GM12875 (cell line): ENCODE measurements at regions not wholly inside any gene's neighbourhood (a gene's known extent, or its start where the extent isn't known, plus 50 kb on each side); places are given as distances from the start of the nearest gene placed in this dataset.

Source experiments
- H3K4me3 ChIP-seq: one replicate; pipeline ENCODE4 v1.5.1; 2011; ENCODE audit warnings: low read depth, low read length, control low read depth
- TF ChIP-seq, protein P1 (sequence below): IDR thresholded peaks from 2 replicates; pipeline ENCODE4 v1.5.1; 2011; ENCODE audit warnings: low read depth, mild to moderate bottlenecking, control low read depth, inconsistent platforms, low read length, moderate library complexity, borderline replicate concordance; ENCODE audit not compliant: insufficient read depth

DNA sequence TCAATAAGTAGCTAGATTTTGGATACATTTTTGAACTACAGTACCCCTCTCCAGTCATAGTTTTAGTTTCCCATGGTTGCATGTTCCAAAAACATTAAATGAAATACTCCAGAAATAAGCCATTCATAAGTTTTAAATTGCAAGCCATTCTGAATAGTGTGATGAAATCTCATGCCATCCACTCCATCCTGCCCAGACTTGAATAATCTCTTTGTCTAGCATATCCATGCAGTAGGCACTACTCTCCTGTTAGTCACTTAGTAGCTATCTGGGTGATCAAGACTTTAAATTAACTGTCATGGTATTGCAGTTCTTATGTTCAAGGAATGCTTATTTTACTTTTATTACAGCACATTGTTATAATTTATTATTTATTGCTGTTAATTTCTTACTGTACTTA is 237.4 kb downstream of the SPANXN1 start:
- H3K4me3 ChIP-seq, result no peak overlapping the region
- TF ChIP-seq, protein P1, sequence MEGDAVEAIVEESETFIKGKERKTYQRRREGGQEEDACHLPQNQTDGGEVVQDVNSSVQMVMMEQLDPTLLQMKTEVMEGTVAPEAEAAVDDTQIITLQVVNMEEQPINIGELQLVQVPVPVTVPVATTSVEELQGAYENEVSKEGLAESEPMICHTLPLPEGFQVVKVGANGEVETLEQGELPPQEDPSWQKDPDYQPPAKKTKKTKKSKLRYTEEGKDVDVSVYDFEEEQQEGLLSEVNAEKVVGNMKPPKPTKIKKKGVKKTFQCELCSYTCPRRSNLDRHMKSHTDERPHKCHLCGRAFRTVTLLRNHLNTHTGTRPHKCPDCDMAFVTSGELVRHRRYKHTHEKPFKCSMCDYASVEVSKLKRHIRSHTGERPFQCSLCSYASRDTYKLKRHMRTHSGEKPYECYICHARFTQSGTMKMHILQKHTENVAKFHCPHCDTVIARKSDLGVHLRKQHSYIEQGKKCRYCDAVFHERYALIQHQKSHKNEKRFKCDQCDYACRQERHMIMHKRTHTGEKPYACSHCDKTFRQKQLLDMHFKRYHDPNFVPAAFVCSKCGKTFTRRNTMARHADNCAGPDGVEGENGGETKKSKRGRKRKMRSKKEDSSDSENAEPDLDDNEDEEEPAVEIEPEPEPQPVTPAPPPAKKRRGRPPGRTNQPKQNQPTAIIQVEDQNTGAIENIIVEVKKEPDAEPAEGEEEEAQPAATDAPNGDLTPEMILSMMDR, result no peak

DNA sequence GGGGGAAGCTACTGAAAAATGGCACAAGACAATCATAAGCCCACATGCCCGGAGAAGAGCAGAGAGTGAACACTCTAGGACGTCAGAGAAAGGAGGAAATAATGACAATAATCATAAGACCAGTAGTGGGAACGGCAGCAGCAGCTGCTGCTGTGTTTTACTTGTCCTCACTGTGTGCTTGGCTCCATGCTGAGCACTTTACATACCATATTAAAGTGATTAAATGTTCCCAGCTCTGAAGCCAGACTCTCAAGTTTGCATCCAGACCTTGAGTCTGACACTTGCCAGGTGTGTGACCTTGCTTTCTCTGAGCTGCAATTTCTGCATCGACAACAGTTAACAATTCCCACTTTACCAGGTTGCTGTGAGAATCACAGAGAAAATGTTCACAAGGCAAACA is 255.4 kb downstream of the SPANXN1 start:
- TF ChIP-seq, protein P1, result no peak
- H3K4me3 ChIP-seq, result no peak overlapping the region

GRCh38 chrX:145506214-145506613 is 258.9 kb downstream of the SPANXN1 start:
- TF ChIP-seq, protein P1, result no peak
- no peak overlapping the region for H3K4me3 ChIP-seq

DNA sequence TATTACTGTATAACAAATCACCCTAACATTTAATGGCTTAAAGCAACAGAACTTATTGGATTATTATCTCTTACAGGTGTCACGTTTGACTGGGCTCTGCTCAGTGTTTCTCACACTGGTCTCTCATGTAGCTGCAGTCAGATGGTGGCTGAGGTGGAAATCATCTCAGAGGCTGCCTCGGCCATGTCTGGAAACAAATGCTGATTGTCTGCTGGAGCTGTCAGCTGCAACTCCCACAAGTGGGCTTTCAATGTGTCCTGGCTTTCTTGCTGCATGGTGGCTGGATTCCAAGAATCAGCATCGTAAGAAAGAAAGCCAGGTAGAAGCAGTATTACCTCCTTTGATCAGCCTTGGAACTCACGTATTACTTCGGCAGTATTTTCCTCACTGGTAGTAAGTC is 277.6 kb downstream of the SPANXN1 start:
- TF ChIP-seq, protein P1, result no peak
- H3K4me3 ChIP-seq, result no peak overlapping the region

DNA sequence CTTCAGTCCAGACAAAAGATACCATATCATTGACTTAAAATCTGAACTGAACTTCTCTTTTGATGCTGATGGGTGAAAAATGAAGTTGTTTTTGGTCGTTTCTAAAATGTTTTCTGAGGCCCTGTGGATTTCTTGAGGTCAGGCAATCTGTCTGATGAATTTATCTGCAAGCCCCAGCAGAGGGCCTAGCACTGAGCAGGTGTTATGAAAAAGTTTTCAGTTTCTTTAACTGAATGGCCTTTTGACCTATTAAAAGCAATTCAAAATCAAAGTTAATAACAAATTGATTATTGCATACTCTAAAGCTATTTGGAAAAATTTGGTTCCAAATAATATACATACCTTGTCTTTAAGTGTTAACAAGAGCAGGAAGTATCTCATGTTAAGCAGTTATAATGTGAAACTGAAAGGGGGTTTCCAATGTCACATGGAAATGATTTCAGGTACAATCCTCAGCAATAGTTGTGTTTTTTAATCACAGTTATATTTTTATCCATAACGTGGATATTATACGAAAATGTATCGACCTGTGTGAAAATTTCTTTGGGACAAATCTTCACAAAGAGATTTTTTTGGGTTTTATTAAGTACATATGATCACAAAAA is 285.0 kb downstream of the SPANXN1 start:
- TF ChIP-seq, protein P1, result no peak
- H3K4me3 ChIP-seq, result no peak overlapping the region

- TF ChIP-seq, protein P1, result no peak
- H3K4me3 ChIP-seq, result no peak overlapping the region
These were observed 284.1 kb upstream of the SLITRK2 start for GRCh38 chrX:145533534-145533933.

GRCh38 chrX:145549496-145549895 is 268.1 kb upstream of the SLITRK2 start:
- TF ChIP-seq, protein P1, result no peak
- no peak overlapping the region for H3K4me3 ChIP-seq
